ENCODE measurements at regions not wholly inside any gene's neighbourhood (a gene's known extent, or its start where the extent isn't known, plus 50 kb on each side); places are given as distances from the start of the nearest gene placed in this dataset.

DNA sequence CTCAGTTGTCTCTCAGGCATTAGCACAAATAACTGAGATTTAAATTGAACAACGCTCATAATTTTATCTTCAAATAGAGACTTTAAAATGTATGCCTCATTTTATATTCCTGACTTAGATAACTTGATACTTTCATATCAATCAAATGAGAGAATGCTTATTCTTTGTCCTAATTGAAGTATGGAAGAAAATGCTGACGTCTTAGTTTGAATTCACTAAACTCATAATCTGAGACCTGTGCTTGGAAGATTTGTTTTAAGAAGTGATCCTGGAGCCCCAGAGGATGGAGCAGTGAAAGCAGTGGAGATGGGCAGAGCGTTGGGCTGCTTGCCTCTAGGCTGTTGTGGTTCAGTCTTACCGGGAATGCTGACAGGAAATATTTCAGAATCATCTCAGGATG lies 76.1 kb downstream of the ZNF518B start:
- Mint-ChIP-seq H3K9me3 (ENCODE audit: low read depth, unreplicated experiment) (no peaks in the 10 kb centered on the region), H3K27me3 (ENCODE audit: unreplicated experiment) (peaks cover 11% of the 10 kb centered on the region), H3K27ac (ENCODE audit: unreplicated experiment) (no peak overlapping the region), H3K4me3 (ENCODE audit: low read depth, unreplicated experiment) (no peak overlapping the region), H3K36me3 (ENCODE audit: insufficient read depth, unreplicated experiment) (no peaks in the 10 kb centered on the region), H3K4me1 (ENCODE audit: low read depth, unreplicated experiment) (no peaks in the 10 kb centered on the region)
- no TSS peak for BruUV-seq (replicated peaks)
- CTCF ChIA-PET = no interaction called here
- intact Hi-C loops (cut with micrococcal nuclease; ENCODE audit: unreplicated experiment) = no loop called here
- TF ChIP-seq, protein P1, sequence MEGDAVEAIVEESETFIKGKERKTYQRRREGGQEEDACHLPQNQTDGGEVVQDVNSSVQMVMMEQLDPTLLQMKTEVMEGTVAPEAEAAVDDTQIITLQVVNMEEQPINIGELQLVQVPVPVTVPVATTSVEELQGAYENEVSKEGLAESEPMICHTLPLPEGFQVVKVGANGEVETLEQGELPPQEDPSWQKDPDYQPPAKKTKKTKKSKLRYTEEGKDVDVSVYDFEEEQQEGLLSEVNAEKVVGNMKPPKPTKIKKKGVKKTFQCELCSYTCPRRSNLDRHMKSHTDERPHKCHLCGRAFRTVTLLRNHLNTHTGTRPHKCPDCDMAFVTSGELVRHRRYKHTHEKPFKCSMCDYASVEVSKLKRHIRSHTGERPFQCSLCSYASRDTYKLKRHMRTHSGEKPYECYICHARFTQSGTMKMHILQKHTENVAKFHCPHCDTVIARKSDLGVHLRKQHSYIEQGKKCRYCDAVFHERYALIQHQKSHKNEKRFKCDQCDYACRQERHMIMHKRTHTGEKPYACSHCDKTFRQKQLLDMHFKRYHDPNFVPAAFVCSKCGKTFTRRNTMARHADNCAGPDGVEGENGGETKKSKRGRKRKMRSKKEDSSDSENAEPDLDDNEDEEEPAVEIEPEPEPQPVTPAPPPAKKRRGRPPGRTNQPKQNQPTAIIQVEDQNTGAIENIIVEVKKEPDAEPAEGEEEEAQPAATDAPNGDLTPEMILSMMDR (IDR thresholded peaks at IDR 0.05; ENCODE audit: unreplicated experiment) = no peak
- no peak for DNase-seq

DNA sequence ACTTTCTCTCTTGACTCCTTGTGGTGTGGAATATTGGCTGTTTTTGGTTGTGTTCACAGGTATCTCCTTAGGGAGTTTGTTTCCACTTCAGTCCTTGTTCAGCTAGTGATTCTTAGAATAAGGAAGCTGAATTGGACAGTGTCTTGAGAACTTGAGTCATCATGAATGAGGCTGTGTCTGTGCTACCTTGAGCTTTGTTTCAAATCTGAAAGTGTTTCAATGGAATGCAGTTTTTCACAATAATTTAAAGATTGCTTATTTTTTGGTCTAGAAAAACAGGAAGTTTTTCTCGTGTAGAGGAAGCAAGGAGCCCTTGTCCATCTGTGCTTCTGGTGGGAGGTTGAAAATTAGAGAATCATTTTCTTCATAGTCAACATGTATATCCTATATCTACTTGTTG lies 76.5 kb downstream of the ZNF518B start:
- intact Hi-C loops (cut with micrococcal nuclease; ENCODE audit: unreplicated experiment) = no loop called here
- CTCF ChIA-PET = interaction anchor here (0.6 kb wide), 1 partner anchor 132 kb away, joined by 3 read pairs; no protein-coding TSS in a partner anchor
- Mint-ChIP-seq H3K4me3 (ENCODE audit: low read depth, unreplicated experiment) (no peak overlapping the region), H3K27ac (ENCODE audit: unreplicated experiment) (no peak overlapping the region), H3K36me3 (ENCODE audit: insufficient read depth, unreplicated experiment) (no peaks in the 10 kb centered on the region), H3K4me1 (ENCODE audit: low read depth, unreplicated experiment) (no peaks in the 10 kb centered on the region), H3K9me3 (ENCODE audit: low read depth, unreplicated experiment) (no peaks in the 10 kb centered on the region), H3K27me3 (ENCODE audit: unreplicated experiment) (peaks cover 11% of the 10 kb centered on the region)
- BruUV-seq (replicated peaks) = no TSS peak
- DNase-seq = no peak
- TF ChIP-seq, protein P1 (IDR thresholded peaks at IDR 0.05; ENCODE audit: unreplicated experiment) = no peak

DNA sequence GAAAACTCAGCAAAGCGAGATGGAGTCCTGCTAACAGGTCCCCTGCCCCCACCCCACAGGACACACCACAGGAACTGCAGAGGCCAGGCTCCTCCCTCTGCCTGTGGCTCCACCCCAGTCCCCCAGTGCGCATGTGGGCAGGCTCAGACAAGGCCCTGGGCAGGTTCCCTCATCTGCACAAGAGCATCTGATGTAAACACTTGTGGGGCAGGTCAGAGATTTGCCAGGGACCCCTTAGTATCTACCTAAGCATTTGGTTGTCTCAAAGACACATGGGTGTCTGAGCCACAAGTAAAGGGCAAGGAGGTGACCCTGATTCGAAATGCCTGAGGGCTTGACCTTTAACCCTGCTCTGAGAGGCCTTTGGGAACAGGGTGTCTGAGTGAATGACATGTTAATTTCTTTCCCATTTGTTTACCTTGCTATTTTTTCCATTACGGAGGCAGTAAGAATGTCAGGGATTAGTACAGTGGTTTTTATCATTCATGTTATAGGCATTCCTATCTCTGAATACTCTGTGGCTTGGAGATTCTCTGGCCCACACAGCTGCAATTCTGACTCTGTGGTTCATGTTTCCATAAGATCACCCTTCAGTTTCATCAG lies 85.3 kb downstream of the ZNF518B start:
- no peak for DNase-seq
- no TSS peak for BruUV-seq (replicated peaks)
- Mint-ChIP-seq H3K4me1 (ENCODE audit: low read depth, unreplicated experiment) (no peaks in the 10 kb centered on the region), H3K27ac (ENCODE audit: unreplicated experiment) (no peak overlapping the region), H3K9me3 (ENCODE audit: low read depth, unreplicated experiment) (no peaks in the 10 kb centered on the region), H3K4me3 (ENCODE audit: low read depth, unreplicated experiment) (no peak overlapping the region), H3K27me3 (ENCODE audit: unreplicated experiment) (no peaks in the 10 kb centered on the region), H3K36me3 (ENCODE audit: insufficient read depth, unreplicated experiment) (no peaks in the 10 kb centered on the region)
- CTCF ChIA-PET = no interaction called here
- TF ChIP-seq, protein P1 (IDR thresholded peaks at IDR 0.05; ENCODE audit: unreplicated experiment) = no peak
- intact Hi-C loops (cut with micrococcal nuclease; ENCODE audit: unreplicated experiment) = no loop called here

DNA sequence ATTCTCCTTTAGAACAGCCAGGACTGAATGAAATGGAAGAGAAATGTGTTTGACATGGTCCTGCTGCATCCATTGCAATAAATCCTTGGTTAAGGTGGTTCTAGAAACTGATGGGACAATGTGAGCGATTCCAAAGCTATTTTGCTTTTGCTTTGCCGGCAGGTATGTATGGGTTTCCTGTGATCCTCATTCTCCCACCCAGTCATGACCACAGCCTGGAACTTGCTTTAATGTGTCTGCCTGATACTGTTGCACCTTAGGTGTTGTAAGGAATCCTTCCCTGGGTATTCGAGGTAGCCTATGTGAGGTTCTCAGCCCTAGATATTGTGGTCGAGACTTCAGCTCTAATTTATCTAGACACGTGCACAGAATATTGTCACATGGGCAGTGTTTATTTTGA lies 86.1 kb downstream of the ZNF518B start:
- Mint-ChIP-seq H3K27ac (ENCODE audit: unreplicated experiment) (no peak overlapping the region), H3K4me1 (ENCODE audit: low read depth, unreplicated experiment) (no peaks in the 10 kb centered on the region), H3K4me3 (ENCODE audit: low read depth, unreplicated experiment) (no peak overlapping the region), H3K27me3 (ENCODE audit: unreplicated experiment) (no peaks in the 10 kb centered on the region), H3K36me3 (ENCODE audit: insufficient read depth, unreplicated experiment) (no peaks in the 10 kb centered on the region), H3K9me3 (ENCODE audit: low read depth, unreplicated experiment) (no peaks in the 10 kb centered on the region)
- no TSS peak for BruUV-seq (replicated peaks)
- CTCF ChIA-PET = no interaction called here
- no peak for DNase-seq
- intact Hi-C loops (cut with micrococcal nuclease; ENCODE audit: unreplicated experiment) = no loop called here
- TF ChIP-seq, protein P1 (IDR thresholded peaks at IDR 0.05; ENCODE audit: unreplicated experiment) = no peak
